CD4-positive, alpha-beta T cell treated with Interleukin-6 for 4 hours (primary cell): ENCODE measurements at regions not wholly inside any gene's neighbourhood (a gene's known extent, or its start where the extent isn't known, plus 50 kb on each side); places are given as distances from the start of the nearest gene placed in this dataset.
"Not testable (repeated sequence)": the region's sequence is repeated elsewhere in the genome, so short reads cannot be mapped to it uniquely, and the experiment has no call there.

Source experiments
- DNase-seq: peaks from one replicate; pipeline ENCODE4 v3.0.0-alpha.2; 2020; ENCODE audit warnings: mixed read lengths

DNA sequence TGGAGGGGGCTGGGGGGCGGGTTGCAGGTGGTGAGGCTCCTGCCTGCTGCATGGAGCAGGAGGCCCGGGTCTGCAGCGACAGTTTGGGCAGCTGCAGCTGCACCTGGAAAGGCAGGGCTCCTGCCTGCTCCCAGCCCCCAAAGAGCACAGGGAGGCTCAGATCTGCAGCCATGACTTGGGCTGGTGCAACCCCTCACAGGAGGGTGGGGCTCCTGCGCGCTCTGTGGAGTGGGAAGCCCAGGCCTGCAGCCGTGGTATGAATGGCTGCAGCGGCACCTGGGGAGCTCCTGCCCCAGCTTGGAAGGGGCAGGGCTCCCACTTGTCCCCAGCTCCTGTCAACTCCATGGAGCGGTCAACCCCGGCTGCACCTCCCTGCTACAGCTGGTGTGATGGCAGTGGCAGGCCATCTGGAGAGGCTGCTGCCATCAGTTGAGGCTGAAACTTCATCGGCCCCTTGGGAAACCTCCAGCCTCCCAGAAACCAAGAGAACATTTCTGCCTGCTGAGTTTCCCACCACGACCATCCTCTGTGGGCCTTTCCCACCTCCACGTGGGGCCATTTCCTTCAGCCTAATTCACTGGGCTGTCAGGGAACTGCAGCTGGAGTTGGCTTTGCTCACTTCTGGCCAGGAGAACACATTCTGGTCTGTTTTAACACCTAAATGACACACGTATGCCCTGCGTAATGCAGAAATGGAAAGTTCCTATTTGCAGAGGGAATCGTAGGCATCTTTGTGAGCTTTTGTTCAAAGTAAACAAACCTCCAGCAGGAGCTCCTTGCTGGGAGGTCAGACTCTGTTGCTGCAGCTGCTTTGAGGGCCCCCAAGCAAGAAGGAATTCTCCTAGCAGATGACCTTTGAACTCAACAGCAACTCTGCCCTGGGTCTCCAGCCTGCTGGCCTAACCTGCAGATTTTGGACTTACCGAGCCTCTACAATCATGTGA, 429.0 kb downstream of the PREX1 start:
- DNase-seq: no peak

DNA sequence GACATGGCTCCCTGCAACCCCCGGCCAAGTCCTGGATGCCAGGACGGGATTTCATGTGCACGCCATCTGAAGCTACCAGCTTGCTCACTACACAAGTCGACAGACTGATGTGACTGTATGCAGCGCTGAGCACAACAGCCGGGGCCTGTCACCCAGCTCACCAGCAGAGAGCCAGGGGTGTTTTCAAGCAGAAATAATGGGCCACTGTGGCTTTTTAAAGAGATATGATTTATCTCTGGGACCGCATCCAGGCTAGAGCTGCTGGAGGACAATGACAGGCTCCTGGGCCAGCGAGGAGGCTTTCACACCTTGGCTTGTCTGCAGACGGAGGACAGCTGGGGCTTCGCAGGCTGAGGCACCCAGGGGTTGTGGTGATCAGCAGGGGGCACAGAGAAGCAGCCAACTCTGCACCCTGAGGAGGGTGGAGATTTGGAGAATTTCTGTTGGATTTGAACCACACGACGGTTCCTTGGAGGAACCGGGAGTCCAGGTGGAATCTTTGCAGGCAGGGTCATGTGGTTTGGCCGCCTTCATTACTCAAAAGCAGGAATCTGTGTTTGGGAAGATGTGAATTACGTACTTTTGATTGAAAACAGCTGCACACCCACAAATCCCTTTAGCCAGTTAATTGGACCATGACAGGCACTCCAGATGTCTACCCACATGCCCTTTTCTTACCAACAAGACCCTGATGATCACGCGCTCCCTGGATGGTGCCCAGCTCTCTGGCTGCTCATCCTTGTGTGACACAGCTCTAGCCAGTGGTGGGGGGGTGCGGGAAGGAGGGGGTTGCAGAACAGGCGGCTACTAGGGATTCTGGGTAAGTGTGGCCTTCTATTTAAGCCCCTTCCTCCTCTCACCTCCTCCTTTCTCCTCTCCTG, 430.6 kb downstream of the PREX1 start:
- not testable (repeated sequence) for DNase-seq

DNA sequence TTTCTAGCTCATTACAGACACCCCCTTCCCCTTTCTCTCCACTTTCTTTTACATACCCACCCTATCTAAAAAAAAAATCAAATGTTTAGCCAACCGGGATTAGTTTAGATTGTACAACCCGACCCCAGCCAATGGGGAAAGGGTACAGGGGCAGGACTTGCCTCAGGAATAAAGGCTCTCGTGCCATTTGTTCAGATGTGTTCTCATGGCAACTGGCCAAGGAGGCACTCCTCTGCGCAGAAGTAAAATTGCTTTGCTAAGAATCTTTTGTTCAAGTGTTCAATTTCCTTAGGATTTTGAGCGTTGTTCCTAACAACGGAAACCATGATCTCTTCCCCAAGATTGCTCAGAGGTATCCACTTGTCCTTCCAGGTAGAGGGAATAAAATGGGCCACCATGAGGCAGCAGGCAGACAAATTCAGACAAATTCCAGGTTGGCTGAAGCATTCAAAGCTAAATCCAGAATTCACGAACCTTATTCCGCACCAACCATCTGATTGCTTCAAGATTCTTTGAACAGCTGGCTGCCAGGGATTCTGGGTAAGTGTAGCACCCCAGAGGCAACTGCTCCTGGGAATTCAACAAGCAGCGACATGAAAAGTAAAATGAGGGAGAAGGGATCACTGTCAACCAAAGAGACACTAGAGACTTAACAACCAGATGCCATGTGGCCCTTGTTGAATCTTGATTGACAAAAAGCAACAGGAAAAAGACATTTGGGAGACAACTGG, 431.8 kb downstream of the PREX1 start:
- DNase-seq: no peak

DNA sequence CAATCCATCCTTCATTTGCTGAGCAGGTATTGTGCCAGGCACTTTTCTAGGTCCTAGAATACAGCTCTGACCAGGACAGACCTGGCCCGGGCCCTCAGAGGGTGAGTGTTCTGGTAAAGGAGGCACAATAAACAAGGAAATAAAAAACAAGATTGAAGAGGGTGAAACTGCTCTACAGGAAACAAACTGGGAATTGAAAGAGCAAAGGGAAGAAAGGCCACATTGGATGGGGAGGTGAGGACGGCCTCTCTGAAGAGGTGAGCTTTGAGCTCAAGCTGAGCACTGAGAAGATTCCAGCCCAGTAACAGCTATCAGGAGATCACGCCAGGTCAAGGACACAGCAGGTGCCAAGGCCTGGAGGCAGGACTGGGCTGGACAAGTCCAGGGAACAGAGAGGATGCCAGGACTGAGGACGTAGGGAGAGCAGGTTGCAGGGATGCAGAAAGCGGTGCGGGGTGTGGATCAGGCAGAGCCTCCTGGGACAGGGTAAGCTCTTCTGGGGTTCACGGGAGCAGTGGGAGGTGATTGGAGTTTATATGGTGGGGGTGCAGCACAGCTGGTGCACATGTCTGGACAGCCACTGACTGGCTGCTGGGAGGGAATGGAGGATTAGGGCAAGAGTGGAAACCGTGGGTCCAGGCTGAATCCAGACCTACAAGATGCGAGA, 433.3 kb downstream of the PREX1 start:
- no peak for DNase-seq

DNA sequence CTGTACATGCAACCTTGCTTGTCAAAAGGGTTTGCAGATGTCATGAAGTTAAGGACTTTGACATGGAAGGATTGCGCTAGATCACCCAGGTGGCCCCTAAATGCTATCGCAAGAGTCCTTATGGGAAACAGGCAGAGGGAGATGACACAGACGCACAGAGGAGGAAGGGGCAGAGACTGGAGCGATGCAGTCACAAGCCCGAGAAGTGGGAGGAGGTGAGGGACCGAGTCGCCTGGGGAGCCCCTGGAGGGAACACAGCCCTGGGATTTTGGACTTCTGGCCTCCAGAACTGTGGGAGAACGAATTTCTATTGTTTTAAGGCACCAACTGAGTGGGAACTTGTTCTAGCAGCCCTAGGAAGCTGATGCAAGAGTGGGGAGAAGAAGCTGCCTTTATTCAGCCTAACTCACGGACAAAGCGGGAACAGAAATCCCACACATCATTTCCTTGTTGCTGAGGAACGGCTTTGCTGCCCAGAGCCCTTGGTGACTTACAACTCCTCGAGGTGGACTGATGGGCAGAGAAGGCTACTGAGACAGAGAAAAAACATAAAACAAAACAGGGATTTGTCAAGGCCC, 434.0 kb downstream of the PREX1 start:
- DNase-seq: no peak

DNA sequence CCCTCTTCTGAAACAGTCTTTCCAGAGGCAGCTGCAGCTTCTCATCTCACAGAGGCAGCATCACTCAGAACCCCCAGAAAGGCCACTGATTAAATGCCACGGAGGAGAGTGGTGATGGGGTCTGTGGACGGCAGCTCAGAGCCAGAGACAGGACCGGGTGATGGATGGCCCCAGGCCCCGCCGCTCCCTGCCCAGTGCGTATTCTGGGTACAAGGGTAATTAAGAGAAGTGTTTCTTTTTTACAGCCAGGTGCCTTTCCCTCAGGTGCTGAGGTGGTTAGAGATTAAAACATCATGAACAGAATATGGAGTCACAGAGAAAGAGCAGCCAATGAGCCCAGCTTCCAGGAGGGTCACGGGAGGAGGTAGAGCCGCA, 434.5 kb downstream of the PREX1 start:
- no peak for DNase-seq

DNA sequence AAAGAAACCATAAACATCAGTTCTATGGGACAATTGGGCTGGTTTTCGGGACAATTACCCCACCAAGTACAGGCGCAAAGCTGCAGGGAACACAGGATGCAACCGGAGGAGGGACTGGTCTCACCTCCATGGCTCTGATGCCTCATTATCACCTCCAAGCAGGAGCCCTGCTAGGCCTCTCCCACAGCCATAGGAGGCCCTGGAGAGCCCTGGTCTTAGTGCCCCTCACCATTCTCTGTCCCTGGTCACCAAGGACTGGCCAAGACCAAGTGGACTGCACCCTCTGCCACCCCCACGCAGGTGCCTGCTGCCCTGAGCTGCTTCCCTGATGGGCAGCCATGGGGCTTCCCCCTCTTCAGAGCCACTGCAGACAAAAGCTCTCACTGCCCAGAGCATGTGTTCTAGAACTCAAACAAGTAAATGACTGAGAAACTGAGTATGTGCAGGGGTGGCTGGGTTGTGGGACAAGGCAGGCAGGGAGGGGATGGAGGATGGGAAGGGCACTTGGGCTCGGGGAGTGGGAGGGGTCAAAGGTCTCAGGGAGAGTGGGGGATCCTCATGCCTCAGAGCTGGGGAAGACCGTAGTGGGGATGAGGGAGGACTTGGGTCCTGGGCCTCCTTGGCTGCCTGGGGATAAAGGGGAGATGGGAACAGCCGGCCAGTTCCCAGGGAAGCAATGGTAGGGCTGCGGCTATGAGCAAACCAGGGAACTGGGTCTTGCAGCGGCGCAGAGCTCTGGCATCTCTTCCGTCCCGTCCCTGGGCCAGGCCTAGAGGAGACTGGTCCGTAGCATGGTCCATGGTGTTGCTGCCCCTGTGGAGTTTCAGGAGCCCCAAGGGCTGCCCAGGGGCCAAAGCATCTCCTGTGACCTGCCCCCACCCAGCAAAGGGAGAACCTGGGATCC, 435.1 kb downstream of the PREX1 start:
- no peak for DNase-seq

DNA sequence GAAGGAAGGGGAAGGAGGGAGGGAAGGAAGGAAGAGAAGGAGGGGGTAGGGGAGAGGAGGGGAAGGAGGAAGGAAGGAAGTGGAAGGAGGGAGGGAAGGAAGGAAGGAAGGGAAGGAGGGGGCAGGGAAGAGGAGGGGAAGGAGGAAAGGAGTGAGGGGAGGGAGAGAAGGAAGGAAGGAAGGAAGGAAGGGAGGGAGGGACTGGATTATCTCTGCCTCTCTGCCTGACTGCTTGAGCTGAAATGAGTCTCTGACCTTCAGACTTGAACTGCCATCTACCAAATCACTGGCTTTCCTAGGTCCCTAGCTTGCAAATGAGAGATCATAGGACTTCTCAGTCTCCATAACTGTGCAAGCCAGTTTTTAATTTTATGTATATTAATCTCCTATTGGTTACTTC, 436.8 kb downstream of the PREX1 start:
- no peak for DNase-seq

DNA sequence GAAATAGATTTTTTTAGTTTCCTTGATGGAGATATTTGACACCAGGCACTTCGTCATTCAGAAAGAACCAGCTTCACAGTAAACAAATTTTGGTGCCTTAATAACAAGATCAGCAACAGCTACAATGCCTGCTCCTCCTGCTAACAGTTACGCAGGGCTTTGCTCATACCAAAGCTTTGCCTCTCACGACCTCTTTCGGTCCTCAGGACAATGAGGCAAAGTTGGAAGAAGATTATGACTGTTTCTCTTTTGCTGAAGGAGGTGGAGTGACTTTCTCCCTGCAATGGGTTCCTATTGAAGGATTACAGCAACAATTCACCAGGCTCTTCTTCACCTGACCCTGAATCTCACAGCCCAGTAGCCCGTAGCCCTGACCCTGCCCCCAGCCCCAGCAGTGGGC, 440.1 kb downstream of the PREX1 start:
- DNase-seq: no peak

DNA sequence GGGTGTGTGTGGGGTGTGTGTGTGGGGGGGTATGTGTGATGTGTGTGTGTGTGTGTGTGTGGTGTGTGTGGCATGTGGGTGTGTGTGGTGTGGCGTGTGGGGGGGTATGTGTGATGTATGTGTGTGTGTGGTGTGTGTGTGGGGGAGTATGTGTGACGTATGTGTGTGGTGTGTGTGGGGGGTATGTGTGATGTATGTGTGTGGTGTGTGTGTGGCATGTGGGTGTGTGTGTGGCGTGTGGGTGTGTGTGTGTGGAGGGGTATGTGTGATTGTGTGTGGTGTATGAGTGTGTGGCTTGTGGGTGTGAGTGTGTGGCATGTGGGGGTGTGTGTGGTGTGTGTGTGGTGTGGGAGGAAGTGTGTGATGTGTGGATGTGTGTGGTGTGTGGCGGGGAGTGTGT, 442.3 kb downstream of the PREX1 start:
- no peak for DNase-seq

DNA sequence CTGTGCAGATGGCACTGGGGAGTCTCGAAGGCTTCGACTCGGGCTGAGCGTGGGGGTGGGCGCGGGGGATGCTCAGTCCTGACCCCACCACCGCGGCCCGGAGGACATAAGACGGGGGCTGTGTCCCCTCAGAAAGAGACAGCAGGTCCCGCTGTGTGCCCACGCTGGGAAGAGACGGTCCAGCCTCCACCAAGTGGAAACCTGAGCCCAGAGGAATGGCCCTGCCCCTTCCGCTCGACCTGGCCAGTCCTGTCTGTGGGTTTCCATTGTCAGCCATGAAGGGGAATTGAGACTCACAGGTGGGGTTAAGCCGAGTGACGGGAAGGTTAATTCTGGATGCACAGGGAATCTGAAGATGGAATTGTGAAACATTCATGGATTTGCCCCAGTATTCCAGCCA, 442.7 kb downstream of the PREX1 start:
- no peak for DNase-seq

DNA sequence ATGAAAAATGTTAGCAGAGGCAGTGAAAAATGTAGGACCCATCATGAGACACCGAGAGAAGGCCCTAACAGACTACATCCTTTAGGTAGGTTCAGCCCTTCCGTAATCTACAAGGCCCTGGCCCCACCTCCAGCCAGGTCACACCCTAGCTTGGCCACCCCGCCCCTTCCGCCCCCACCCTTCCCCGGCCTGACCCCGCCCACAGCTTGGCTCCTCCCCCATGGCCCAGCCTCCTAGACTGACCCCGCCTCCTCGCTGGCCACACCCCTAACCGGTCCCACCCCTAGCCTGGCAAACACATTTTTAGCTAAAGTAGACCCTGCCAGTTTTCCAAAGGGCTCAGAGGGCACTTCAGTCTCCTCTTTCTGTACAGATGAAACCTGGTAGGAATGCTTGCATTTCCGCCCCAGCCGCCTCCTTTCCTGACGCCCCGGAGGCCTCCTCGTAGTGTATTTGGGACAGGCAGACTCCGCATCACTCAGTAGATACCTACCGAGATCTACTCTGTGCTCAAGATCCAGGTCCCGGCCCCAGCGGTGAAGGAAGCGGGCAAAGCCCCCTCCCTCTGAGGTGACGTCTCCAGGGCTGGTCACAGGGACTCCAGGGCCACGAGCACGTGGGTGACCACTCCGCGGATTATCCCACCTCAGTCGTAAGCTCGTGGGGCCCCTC, 443.5 kb downstream of the PREX1 start:
- DNase-seq: peak; percentile 10

DNA sequence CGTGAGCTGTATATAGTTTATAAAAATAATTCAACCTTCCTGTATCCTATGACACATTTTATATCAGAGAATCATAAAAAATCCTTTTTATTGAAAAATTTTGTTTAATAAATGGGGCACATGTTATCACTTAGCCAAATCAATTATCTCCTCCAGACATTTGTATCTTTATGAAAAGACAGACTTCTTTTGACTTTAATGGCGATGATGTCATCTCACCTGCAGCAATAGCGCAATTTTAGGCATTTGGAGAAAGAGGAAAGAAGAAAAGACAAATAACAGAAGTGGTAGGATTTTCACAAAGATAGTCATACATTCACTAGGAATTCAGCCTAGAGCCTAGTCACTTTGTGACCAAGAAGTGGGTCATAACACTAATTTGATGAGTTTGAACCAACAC, 444.5 kb downstream of the PREX1 start:
- no peak for DNase-seq

DNA sequence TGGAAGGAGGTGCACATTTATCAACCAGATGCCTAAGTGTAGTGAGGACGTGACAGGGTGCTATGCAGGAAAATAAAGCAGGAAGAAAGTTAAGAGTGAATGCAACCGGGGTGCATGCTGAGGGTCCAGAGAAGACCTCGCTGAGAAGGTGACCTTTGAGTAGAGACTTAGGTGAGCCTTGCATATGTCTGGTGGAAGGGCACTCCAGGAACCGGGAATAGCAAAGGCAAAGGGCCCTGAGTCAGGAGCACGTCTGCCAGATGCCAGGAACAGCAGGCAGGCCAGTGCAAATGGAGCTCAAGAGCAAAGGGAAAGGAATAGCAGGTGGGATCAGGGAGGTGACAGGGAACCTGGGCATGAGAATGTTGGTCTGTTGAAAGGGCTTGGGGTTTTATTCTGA, 445.5 kb downstream of the PREX1 start:
- no peak for DNase-seq

DNA sequence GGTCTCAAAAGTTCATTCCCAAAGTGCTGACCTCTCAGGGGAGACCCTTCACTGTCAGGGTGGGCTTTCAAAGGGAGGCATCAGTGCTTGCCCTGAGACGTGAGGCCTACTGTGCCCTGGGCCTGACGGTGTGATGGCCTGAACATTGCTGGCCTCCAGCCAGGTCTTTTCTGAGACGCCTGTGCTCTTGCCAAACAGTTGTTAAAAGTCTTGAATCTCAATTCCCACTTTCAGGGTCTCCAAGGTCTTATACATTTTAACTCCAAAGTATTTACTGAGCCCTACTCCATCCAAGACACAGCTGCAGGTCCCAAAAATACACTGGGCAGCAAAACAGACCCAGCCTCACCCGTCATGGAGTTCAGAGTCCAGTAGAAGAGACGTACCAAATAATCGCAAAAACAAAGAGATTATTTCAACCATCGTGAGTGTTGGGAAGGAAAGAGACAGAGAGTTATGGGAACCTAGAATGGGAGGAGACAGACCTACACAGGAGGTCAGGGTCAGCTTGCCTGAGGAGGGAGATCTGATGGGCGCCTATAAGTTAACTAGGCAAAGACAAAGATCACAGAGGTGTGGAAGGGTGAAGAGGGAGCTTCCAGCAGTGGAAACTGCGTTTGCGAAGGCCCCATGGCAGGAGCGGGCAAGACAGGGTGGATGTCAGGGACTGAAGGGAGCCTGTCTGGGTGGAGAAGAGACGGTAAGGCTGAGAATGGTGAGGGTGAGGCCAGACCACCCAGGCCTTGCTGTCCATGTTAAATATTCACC, 446.3 kb downstream of the PREX1 start:
- no peak for DNase-seq

DNA sequence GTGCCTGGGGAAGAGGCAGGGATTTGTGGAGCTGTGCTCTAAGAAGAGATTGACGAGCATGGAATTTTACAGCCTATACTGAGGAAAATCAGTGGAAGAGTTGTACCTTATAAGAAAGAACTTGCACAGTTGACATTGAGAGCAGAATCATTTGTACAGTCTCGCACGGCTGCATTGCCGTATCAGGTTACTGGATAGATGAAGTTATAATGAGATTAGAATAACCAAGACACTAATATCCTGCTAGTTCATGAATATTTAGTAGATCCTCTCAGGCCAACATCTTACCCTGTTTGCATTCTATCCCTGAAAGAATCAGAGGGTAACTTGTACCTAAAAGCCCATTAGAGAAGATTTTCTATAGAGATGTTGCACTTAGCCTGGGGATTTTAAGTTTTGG, 447.1 kb downstream of the PREX1 start:
- no peak for DNase-seq

DNA sequence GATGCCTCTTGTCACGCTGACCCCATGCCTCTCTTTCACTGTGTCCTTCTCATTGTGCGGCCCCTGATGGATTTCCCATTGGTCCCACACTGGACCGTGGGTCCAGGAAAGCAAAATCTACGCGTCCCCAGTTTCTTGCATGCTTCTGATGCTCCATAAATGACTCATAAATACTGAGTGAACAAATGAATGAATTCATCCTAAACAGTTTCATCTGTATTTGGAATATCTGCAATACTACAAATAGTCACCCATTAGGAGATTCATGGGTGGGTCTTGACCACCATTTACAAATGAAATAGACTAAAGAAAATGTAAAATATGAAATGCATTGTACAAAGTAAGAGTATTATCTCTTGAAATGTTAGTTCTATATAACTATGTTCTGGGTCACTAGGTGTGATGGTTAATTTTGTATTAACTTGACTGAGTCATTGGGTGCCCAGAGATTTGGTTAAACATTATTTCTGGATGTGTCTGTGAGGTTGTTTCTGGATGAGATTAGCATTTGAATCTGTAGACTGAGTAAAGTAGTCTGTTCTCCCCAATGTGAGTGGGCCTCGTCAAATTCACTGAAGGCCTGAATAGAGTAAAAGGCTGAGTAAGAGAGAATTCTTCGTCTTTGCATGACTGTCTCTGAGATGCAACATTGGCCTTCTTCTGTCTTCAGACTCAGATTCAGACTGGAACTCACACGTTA, 448.7 kb downstream of the PREX1 start:
- no peak for DNase-seq

DNA sequence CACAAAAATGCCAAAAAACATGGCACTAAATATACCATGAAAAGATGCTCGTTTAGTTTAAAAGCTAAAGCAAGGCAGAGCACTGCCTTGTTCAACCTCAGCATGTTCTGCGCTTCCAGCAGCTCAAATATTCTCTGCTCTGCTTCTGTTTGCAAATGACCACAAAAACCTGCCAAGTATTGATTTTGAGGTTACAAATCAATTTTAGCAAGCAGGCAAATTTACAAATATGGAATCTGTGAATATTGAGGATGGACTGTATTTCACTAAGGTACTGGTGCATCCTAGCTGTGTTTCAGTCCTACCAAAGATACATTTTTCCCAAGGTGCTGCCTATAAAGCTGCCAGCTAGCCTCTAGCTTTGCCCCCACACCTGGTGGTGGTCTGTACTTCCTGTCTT, 449.9 kb downstream of the PREX1 start:
- DNase-seq: no peak

DNA sequence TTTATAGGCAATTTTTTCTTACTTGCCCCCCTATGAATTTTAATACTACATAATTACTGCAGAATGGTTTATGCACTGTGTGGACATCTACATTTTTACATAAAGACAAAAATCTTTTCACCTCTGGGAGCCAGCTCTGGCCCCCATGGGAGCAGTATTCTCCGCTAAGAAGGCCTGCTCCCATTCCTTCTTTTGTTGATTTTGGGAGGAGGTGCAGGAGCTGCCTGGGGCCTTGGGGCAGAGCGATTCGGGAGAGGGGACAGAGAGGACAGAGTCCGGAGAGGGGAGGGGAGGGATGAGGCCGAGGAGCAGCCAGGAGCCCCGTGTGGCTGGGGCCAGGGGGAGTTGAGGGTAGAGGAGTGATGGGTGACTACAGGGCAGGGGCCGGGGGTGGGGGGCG, 452.0 kb downstream of the PREX1 start:
- DNase-seq: no peak
